Keratinocyte (primary cell): ENCODE measurements at regions not wholly inside any gene's neighbourhood (a gene's known extent, or its start where the extent isn't known, plus 50 kb on each side); places are given as distances from the start of the nearest gene placed in this dataset.

ENCODE experiments used
- CTCF ChIP-seq, 3 experiments: IDR thresholded peaks in 1 of 3; conservative IDR thresholded peaks in 1 of 3; optimal IDR thresholded peaks in 1 of 3; 2 replicates in 2 of 3; 3 replicates in 1 of 3; pipeline versions ENCODE3 to v1.5.1; 2011; ENCODE audit warnings: low read length in 3 of 3, mild to moderate bottlenecking in 3 of 3, moderate library complexity in 2 of 3, control low read depth in 1 of 3, inconsistent platforms in 1 of 3; ENCODE audit not compliant: insufficient read depth in 2 of 3; ENCODE audit errors: extremely low read depth in 1 of 3
- EZH2 ChIP-seq: IDR thresholded peaks from one replicate; pipeline ENCODE4 v1.6.1; 2012; ENCODE audit warnings: inconsistent platforms, mild to moderate bottlenecking, low read length, moderate library complexity

GRCh38 chr2:133838642-133839365, 270.5 kb upstream of the NCKAP5 start:
- no peak for TF ChIP-seq CTCF (optimal IDR thresholded peaks at IDR 0.05 in 1 of 3, IDR thresholded peaks at IDR 0.05 in 1 of 3, conservative IDR thresholded peaks at IDR 0.05 in 1 of 3; ENCODE audit: extremely low read depth in 1 of 3, insufficient read depth in 2 of 3, low read length in 3 of 3)
- no peak for TF ChIP-seq EZH2
